DND-41 (cell line): ENCODE measurements at regions not wholly inside any gene's neighbourhood (a gene's known extent, or its start where the extent isn't known, plus 50 kb on each side); places are given as distances from the start of the nearest gene placed in this dataset.

Source experiments
- ATAC-seq: fragments of 200-7000 bp; cut with Tn5 transposase; 3 replicates; pipeline ENCODE4 v1.9.1; 2021; ENCODE audit warnings: low read depth; ENCODE audit not compliant: insufficient read depth
- DNase-seq: peaks from one replicate; pipeline ENCODE4 v3.0.0-alpha.2; 2020
- H2AFZ ChIP-seq: 2 replicates; pipeline ENCODE4 v1.6.0; 2012; ENCODE audit warnings: low read depth, low read length
- H3K27ac ChIP-seq: 2 replicates; pipeline ENCODE4 v1.5.1; 2012; ENCODE audit warnings: low read length, inconsistent platforms
- H3K27me3 ChIP-seq: fragments of 200-600 bp; sonication (generic); 2 replicates; pipeline ENCODE4 v1.6.0; 2012; ENCODE audit warnings: low read length, mild to moderate bottlenecking, inconsistent platforms; ENCODE audit not compliant: insufficient read depth, poor library complexity
- H3K36me3 ChIP-seq: 2 replicates; pipeline ENCODE4 v1.5.1; 2012; ENCODE audit warnings: low read length, inconsistent platforms; ENCODE audit not compliant: insufficient read depth
- H3K4me1 ChIP-seq: 2 replicates; pipeline ENCODE4 v1.5.1; 2012; ENCODE audit warnings: mild to moderate bottlenecking, low read length; ENCODE audit not compliant: insufficient read depth
- H3K4me2 ChIP-seq: 2 replicates; pipeline ENCODE4 v1.6.0; 2012; ENCODE audit warnings: mild to moderate bottlenecking, moderate library complexity, low read length, inconsistent platforms; ENCODE audit not compliant: insufficient read depth
- H3K4me3 ChIP-seq, 2 experiments: fragments of 200-600 bp in 1 of 2; shearing (Covaris generic) in 1 of 2; 2 replicates each; pipeline ENCODE4 v1.5.1; 2012 to 2016; ENCODE audit warnings: inconsistent platforms in 2 of 2, low read length in 2 of 2, mild to moderate bottlenecking in 2 of 2, low read depth in 1 of 2, moderate library complexity in 1 of 2
- H3K79me2 ChIP-seq: 2 replicates; pipeline ENCODE4 v1.6.0; 2012; ENCODE audit warnings: low read length, inconsistent platforms; ENCODE audit not compliant: insufficient read depth
- H3K9ac ChIP-seq: 2 replicates; pipeline ENCODE4 v1.6.0; 2012; ENCODE audit warnings: low read depth, mild to moderate bottlenecking, inconsistent platforms, low read length, moderate library complexity
- H3K9me3 ChIP-seq: 2 replicates; pipeline ENCODE4 v1.5.1; 2012; ENCODE audit warnings: low read length, moderate library complexity, mild to moderate bottlenecking, inconsistent platforms; ENCODE audit not compliant: insufficient read depth, severe bottlenecking
- H4K20me1 ChIP-seq: 2 replicates; pipeline ENCODE4 v1.6.0; 2012; ENCODE audit warnings: low read length; ENCODE audit not compliant: insufficient read depth
- EZH2 ChIP-seq: IDR thresholded peaks from 3 replicates; pipeline ENCODE4 v1.6.1; 2012; ENCODE audit warnings: borderline replicate concordance, low read depth, mild to moderate bottlenecking, moderate library complexity, low read length, inconsistent platforms; ENCODE audit not compliant: severe bottlenecking
- TF ChIP-seq, protein P1 (sequence below): IDR thresholded peaks from 2 replicates; pipeline ENCODE4 v1.5.1; 2012; ENCODE audit warnings: borderline replicate concordance, low read length, moderate library complexity, mild to moderate bottlenecking; ENCODE audit not compliant: poor library complexity, severe bottlenecking; ENCODE audit errors: extremely low read depth

DNA sequence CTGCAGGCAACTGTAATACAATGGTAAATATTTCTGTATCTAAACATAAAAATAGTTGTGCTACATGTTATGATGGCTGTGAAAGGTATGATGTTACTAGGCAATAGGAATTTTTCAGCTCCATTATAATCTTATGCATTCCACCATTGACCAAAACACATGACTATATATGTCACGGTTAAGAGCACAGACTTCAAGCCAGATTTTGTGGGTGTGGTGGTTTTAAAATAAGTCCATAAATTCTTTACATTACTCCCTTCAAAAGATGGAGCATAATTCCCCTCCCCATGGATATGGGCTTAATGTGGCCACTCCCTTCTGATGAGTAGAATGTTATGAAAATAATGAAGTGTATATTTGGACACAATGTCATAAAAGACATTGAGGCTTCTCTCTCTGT lies 88.4 kb upstream of the TBC1D5 start:
- H3K27me3 ChIP-seq: no peaks in the 10 kb centered on the region
- ATAC-seq: no peak
- no peak overlapping the region for H3K4me3 ChIP-seq
- H3K9ac ChIP-seq: no peak overlapping the region
- no peak overlapping the region for H3K4me2 ChIP-seq
- H3K4me1 ChIP-seq: no peaks in the 10 kb centered on the region
- no peaks in the 10 kb centered on the region for H3K79me2 ChIP-seq
- H4K20me1 ChIP-seq: no peaks in the 10 kb centered on the region
- no peak overlapping the region for H3K27ac ChIP-seq
- H3K9me3 ChIP-seq: no peaks in the 10 kb centered on the region
- TF ChIP-seq, protein P1, sequence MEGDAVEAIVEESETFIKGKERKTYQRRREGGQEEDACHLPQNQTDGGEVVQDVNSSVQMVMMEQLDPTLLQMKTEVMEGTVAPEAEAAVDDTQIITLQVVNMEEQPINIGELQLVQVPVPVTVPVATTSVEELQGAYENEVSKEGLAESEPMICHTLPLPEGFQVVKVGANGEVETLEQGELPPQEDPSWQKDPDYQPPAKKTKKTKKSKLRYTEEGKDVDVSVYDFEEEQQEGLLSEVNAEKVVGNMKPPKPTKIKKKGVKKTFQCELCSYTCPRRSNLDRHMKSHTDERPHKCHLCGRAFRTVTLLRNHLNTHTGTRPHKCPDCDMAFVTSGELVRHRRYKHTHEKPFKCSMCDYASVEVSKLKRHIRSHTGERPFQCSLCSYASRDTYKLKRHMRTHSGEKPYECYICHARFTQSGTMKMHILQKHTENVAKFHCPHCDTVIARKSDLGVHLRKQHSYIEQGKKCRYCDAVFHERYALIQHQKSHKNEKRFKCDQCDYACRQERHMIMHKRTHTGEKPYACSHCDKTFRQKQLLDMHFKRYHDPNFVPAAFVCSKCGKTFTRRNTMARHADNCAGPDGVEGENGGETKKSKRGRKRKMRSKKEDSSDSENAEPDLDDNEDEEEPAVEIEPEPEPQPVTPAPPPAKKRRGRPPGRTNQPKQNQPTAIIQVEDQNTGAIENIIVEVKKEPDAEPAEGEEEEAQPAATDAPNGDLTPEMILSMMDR: no peak
- no peak for TF ChIP-seq EZH2
- no peak for DNase-seq
- no peak overlapping the region for H2AFZ ChIP-seq
- no peaks in the 10 kb centered on the region for H3K36me3 ChIP-seq

DNA sequence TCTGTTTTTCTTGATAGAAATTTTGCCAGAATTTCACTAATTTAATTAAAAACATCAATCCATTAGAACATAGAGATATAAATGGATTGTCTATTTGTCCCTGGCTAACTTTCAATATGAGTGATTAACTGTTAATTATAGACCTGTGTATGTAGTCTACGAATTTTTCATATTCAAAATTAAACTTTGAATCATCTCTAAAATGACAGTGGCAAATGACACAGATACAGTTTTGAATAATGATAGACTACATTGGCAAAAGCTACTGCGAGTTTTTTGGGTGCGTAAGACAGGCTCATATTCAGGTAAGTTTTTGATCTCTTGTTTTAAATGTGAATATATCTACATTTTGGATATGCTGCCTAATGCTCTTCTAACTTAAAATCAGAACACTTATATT lies 86.0 kb upstream of the TBC1D5 start:
- Histone ChIP-seq H3K4me1 (no peaks in the 10 kb centered on the region), H3K36me3 (no peaks in the 10 kb centered on the region), H3K27me3 (no peaks in the 10 kb centered on the region), H3K4me2 (no peak overlapping the region), H2AFZ (no peak overlapping the region), H4K20me1 (no peaks in the 10 kb centered on the region), H3K79me2 (no peaks in the 10 kb centered on the region), H3K4me3 (no peak overlapping the region), H3K27ac (no peak overlapping the region), H3K9me3 (no peaks in the 10 kb centered on the region), H3K9ac (no peak overlapping the region)
- no peak for DNase-seq
- ATAC-seq: no peak
- TF ChIP-seq EZH2: no peak
- TF ChIP-seq, protein P1: no peak

DNA sequence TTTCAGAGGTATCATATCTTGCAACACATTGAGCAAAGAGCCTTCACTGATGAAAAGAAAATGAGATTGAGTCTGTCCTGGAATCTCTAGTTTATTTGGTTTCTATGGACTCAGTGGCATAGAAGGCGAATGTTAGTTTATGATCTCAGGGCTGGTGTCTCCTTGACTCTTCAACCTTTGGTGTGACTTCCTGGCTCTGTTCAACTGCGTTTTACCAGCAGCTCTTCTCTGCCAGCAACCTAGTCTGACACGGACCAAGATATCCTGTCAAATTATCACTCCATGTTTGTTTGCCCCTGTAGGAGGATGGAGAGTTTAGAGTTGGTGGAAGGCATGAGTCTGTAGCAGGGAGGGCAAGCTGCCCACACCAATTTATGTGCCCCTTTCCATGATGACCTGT lies 82.9 kb upstream of the TBC1D5 start:
- H3K27ac ChIP-seq: no peak overlapping the region

More for the DNA sequence above, 82.9 kb upstream of the TBC1D5 start:
- no peaks in the 10 kb centered on the region for H3K9me3 ChIP-seq
- no peaks in the 10 kb centered on the region for H3K36me3 ChIP-seq
- no peak for ATAC-seq
- H4K20me1 ChIP-seq: no peaks in the 10 kb centered on the region
- no peak for TF ChIP-seq EZH2
- TF ChIP-seq, protein P1: no peak
- no peaks in the 10 kb centered on the region for H3K79me2 ChIP-seq
- H3K4me3 ChIP-seq: no peak overlapping the region
- H3K9ac ChIP-seq: no peak overlapping the region
- H3K4me1 ChIP-seq: no peaks in the 10 kb centered on the region
- DNase-seq: no peak
- no peak overlapping the region for H2AFZ ChIP-seq
- no peak overlapping the region for H3K4me2 ChIP-seq
- no peaks in the 10 kb centered on the region for H3K27me3 ChIP-seq
